ENCODE measurements at regions not wholly inside any gene's neighbourhood (a gene's known extent, or its start where the extent isn't known, plus 50 kb on each side); places are given as distances from the start of the nearest gene placed in this dataset.
A peak's percentile ranks its signal among the peaks of the same experiment; 100 is the strongest.

- Mint-ChIP-seq H3K4me3 (no peak overlapping the region), H3K27me3 (peaks cover 48% of the 10 kb centered on the region), H3K9me3 (no peaks in the 10 kb centered on the region)
Observed at GRCh38 chr14:101706509-101707067, 54.9 kb upstream of the PPP2R5C start.

GRCh38 chr14:101707068-101707842, 54.3 kb upstream of the PPP2R5C start:
- TF ChIP-seq CTCF (conservative IDR thresholded peaks at IDR 0.05): peak; percentile 93
- H3K27ac Mint-ChIP-seq: peak overlapping the region; percentile 69
- H3K27me3 Mint-ChIP-seq: peaks cover 42% of the 10 kb centered on the region
- no peaks in the 10 kb centered on the region for H3K9me3 Mint-ChIP-seq
- H3K4me3 Mint-ChIP-seq: peak overlapping the region; percentile 57
- H3K36me3 Mint-ChIP-seq: peaks cover 4% of the 10 kb centered on the region
- no peak for DNase-seq (ENCODE audit: extremely low spot score, unreplicated experiment)
- peaks cover 13% of the 10 kb centered on the region for H3K4me1 Mint-ChIP-seq (ENCODE audit: unreplicated experiment)

More at GRCh38 chr14:101706509-101707067, 54.9 kb upstream of the PPP2R5C start:
- TF ChIP-seq CTCF (conservative IDR thresholded peaks at IDR 0.05): no peak
- H3K27ac Mint-ChIP-seq: no peak overlapping the region
- peaks cover 13% of the 10 kb centered on the region for H3K4me1 Mint-ChIP-seq (ENCODE audit: unreplicated experiment)
- no peak for DNase-seq (ENCODE audit: extremely low spot score, unreplicated experiment)
- peaks cover 4% of the 10 kb centered on the region for H3K36me3 Mint-ChIP-seq

GRCh38 chr14:101707863-101708620, 53.5 kb upstream of the PPP2R5C start:
- no peak overlapping the region for H3K4me3 Mint-ChIP-seq
- H3K27me3 Mint-ChIP-seq: peaks cover 35% of the 10 kb centered on the region
- DNase-seq (ENCODE audit: extremely low spot score, unreplicated experiment): no peak

GRCh38 chr14:101708853-101709532, 52.5 kb upstream of the PPP2R5C start:
- H3K9me3 Mint-ChIP-seq: no peaks in the 10 kb centered on the region

More at GRCh38 chr14:101707863-101708620, 53.5 kb upstream of the PPP2R5C start:
- H3K27ac Mint-ChIP-seq: no peak overlapping the region
- peaks cover 13% of the 10 kb centered on the region for H3K4me1 Mint-ChIP-seq (ENCODE audit: unreplicated experiment)
- no peak for TF ChIP-seq CTCF (conservative IDR thresholded peaks at IDR 0.05)
- peaks cover 4% of the 10 kb centered on the region for H3K36me3 Mint-ChIP-seq
- no peaks in the 10 kb centered on the region for H3K9me3 Mint-ChIP-seq

More at GRCh38 chr14:101708853-101709532, 52.5 kb upstream of the PPP2R5C start:
- no peak for TF ChIP-seq CTCF (conservative IDR thresholded peaks at IDR 0.05)
- peaks cover 27% of the 10 kb centered on the region for H3K27me3 Mint-ChIP-seq
- no peak overlapping the region for H3K4me3 Mint-ChIP-seq
- DNase-seq (ENCODE audit: extremely low spot score, unreplicated experiment): no peak
- H3K27ac Mint-ChIP-seq: no peak overlapping the region
- peaks cover 4% of the 10 kb centered on the region for H3K36me3 Mint-ChIP-seq
- peaks cover 13% of the 10 kb centered on the region for H3K4me1 Mint-ChIP-seq (ENCODE audit: unreplicated experiment)
